ENCODE measurements at regions not wholly inside any gene's neighbourhood (a gene's known extent, or its start where the extent isn't known, plus 50 kb on each side); places are given as distances from the start of the nearest gene placed in this dataset.

GRCh38 chr13:55214841-55215345, 1925.8 kb upstream of the PRR20A start:
- TF ChIP-seq CTCF (tag by site-specific recombination; IDR thresholded peaks at IDR 0.05) (no peak), YY1 (tag by site-specific recombination; IDR thresholded peaks at IDR 0.05) (no peak), BCL11A (tag by site-specific recombination; IDR thresholded peaks at IDR 0.05; ENCODE audit: low read depth) (no peak), ZBTB7A (tag by site-specific recombination; IDR thresholded peaks at IDR 0.05; ENCODE audit: low read depth) (no peak), ZNF239 (tag by site-specific recombination; IDR thresholded peaks at IDR 0.05) (no peak), ZBTB1 (tag by site-specific recombination; IDR thresholded peaks at IDR 0.05) (no peak)
